Retinal pigment epithelial cell (primary cell): ENCODE measurements at regions not wholly inside any gene's neighbourhood (a gene's known extent, or its start where the extent isn't known, plus 50 kb on each side); places are given as distances from the start of the nearest gene placed in this dataset.

Experiments
- DNase-seq: peaks from one replicate; pipeline ENCODE4 v3.0.0-alpha.2; 2010; ENCODE audit warnings: low read depth
- H3K4me3 ChIP-seq: 2 replicates; pipeline ENCODE4 v1.5.1; 2011; ENCODE audit warnings: mild to moderate bottlenecking, low read length, control low read depth, moderate library complexity
- TF ChIP-seq, protein P1 (sequence below): conservative IDR thresholded peaks from 2 replicates; pipeline ENCODE4 v1.5.1; 2011; ENCODE audit warnings: low read depth, low read length, control low read depth, inconsistent platforms

GRCh38 chr7:155868955-155869783 lies 56.9 kb upstream of the SHH start:
- DNase-seq = no peak
- TF ChIP-seq, protein P1, sequence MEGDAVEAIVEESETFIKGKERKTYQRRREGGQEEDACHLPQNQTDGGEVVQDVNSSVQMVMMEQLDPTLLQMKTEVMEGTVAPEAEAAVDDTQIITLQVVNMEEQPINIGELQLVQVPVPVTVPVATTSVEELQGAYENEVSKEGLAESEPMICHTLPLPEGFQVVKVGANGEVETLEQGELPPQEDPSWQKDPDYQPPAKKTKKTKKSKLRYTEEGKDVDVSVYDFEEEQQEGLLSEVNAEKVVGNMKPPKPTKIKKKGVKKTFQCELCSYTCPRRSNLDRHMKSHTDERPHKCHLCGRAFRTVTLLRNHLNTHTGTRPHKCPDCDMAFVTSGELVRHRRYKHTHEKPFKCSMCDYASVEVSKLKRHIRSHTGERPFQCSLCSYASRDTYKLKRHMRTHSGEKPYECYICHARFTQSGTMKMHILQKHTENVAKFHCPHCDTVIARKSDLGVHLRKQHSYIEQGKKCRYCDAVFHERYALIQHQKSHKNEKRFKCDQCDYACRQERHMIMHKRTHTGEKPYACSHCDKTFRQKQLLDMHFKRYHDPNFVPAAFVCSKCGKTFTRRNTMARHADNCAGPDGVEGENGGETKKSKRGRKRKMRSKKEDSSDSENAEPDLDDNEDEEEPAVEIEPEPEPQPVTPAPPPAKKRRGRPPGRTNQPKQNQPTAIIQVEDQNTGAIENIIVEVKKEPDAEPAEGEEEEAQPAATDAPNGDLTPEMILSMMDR = no peak
- H3K4me3 ChIP-seq = no peak overlapping the region

GRCh38 chr7:155867734-155868400 lies 55.6 kb upstream of the SHH start:
- no peak for DNase-seq
- no peak overlapping the region for H3K4me3 ChIP-seq
- TF ChIP-seq, protein P1 = no peak

DNA sequence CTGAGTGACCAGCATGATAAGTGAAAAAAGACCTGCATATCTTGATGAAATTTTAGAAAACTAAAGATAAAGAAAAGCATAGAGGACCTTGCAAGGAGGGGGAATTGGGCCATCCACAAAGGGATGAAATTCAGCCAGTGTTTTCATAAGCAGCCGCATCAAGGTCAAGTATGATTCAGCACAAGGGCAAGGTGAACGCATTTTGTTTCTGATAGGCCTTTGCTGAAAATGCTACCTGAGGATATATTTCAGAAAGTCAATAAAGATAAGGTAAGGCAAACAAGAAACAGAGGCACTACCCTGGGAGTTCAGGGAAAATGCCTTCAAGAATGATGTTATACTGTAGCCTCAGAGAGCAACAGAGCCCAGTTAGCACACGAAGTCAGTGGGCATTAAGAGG lies 55.0 kb upstream of the SHH start:
- no peak for DNase-seq
- no peak overlapping the region for H3K4me3 ChIP-seq
- TF ChIP-seq, protein P1 = no peak

DNA sequence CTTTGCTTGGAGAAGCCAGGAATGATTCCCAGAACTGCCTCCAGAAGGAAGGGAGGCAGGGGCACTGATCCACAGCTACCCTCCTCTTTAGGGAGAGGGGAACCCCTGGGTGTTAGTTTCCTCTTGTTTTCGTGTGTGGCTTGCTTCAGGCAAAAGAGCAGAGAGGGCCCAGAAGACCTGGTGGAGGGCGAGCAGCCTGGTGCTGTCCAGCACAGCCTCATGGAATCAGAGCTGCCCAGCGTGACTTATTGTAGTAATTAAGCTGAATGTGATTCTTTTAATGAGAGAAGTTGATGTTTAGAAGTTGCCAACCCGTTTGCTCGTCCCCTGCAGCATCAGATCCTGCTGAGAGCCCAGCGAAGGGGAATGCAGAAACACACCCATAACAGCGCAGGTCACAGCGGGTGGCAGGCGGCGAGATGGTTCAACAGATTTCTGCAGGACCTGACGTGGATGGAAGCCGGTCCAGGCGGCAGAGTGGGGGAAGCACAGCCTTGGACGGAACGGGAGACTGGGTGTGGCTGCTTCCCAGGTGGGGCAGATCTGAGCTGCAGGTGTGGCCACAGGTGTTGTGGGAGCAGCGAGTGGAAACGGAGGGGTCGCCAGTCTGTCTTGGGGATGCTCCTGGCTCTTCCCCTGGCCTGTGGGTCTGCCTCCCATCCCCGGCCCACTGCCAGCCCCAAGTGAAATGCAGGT lies 53.7 kb upstream of the SHH start:
- no peak for DNase-seq
- H3K4me3 ChIP-seq = no peak overlapping the region
- TF ChIP-seq, protein P1 = no peak

- DNase-seq = no peak
- H3K4me3 ChIP-seq = no peak overlapping the region
- TF ChIP-seq, protein P1 = no peak
These were observed 52.9 kb upstream of the SHH start for GRCh38 chr7:155864991-155865690.

GRCh38 chr7:155864271-155864985 lies 52.2 kb upstream of the SHH start:
- no peak overlapping the region for H3K4me3 ChIP-seq
- no peak for DNase-seq
- TF ChIP-seq, protein P1 = no peak
